ENCODE measurements at regions not wholly inside any gene's neighbourhood (a gene's known extent, or its start where the extent isn't known, plus 50 kb on each side); places are given as distances from the start of the nearest gene placed in this dataset.

DNA sequence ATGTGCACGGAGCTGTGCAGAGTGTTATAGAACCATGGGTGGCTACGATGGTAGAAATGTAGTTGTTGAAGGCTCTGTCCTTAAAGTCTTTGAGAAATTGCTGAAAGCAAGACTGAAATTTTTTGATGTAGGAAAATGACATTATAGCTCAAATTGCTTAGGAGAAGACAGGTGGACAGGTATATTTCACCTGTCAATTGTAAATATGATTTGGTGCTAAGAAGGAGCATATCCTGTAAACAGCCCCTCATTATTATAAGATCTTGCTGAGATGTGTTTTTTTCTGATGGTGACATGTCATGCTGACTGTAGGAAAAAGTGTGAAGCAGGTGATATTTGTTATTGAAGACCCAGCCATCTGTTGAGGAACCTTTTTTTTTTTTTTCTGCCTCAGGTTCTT lies 377.9 kb downstream of the PSAT1 start:
- TF ChIP-seq, protein P1, sequence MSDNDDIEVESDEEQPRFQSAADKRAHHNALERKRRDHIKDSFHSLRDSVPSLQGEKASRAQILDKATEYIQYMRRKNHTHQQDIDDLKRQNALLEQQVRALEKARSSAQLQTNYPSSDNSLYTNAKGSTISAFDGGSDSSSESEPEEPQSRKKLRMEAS (IDR thresholded peaks at IDR 0.05; ENCODE audit: insufficient read depth, insufficient read length): no peak
- TF ChIP-seq EZH2 (IDR thresholded peaks at IDR 0.05; ENCODE audit: borderline replicate concordance, low read depth, low read length, severe bottlenecking) (no peak), FOS (IDR thresholded peaks at IDR 0.05; ENCODE audit: borderline replicate concordance, insufficient read depth, low read length) (no peak), POLR2A (IDR thresholded peaks at IDR 0.05; ENCODE audit: low read depth, low read length) (no peak), JUN (IDR thresholded peaks at IDR 0.05; ENCODE audit: borderline replicate concordance, insufficient read depth, insufficient read length, low read depth) (no peak)
- TF ChIP-seq, protein P2, sequence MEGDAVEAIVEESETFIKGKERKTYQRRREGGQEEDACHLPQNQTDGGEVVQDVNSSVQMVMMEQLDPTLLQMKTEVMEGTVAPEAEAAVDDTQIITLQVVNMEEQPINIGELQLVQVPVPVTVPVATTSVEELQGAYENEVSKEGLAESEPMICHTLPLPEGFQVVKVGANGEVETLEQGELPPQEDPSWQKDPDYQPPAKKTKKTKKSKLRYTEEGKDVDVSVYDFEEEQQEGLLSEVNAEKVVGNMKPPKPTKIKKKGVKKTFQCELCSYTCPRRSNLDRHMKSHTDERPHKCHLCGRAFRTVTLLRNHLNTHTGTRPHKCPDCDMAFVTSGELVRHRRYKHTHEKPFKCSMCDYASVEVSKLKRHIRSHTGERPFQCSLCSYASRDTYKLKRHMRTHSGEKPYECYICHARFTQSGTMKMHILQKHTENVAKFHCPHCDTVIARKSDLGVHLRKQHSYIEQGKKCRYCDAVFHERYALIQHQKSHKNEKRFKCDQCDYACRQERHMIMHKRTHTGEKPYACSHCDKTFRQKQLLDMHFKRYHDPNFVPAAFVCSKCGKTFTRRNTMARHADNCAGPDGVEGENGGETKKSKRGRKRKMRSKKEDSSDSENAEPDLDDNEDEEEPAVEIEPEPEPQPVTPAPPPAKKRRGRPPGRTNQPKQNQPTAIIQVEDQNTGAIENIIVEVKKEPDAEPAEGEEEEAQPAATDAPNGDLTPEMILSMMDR (IDR thresholded peaks at IDR 0.05; ENCODE audit: extremely low read depth in 1 of 2, insufficient read depth in 1 of 2, low read depth in 1 of 2, low read length in 2 of 2): no peak
